Astrocyte of the spinal cord (primary cell): ENCODE measurements at regions not wholly inside any gene's neighbourhood (a gene's known extent, or its start where the extent isn't known, plus 50 kb on each side); places are given as distances from the start of the nearest gene placed in this dataset.

Source experiments
- DNase-seq: peaks from one replicate; pipeline ENCODE4 v3.0.0; 2011; ENCODE audit warnings: low read depth, low spot score
- H3K4me3 ChIP-seq: 2 replicates; pipeline ENCODE4 v1.5.1; 2011; ENCODE audit warnings: low read depth, mild to moderate bottlenecking, low read length, moderate library complexity
- CTCF ChIP-seq: IDR thresholded peaks from 2 replicates; pipeline ENCODE4 v1.5.1; 2012; ENCODE audit warnings: low read depth, mild to moderate bottlenecking, low read length, inconsistent platforms
- in situ Hi-C: cut with HindIII; loops from 2 replicates; pipeline ENCODE4 v1.10.0; 2017; ENCODE audit warnings: low sequenced_read_pairs

- no peak overlapping the region for H3K4me3 ChIP-seq
- no peak for TF ChIP-seq CTCF
- in situ Hi-C loops = no loop called here
- no peak for DNase-seq
Observed at GRCh38 chr6:95288251-95288650, 289.1 kb upstream of the MANEA start.

- no peak overlapping the region for H3K4me3 ChIP-seq
- peak; percentile 11 for DNase-seq
- no peak for TF ChIP-seq CTCF
- in situ Hi-C loops = no loop called here
Observed at GRCh38 chr6:95292011-95292410, 285.3 kb upstream of the MANEA start.

- TF ChIP-seq CTCF = no peak
- no peak overlapping the region for H3K4me3 ChIP-seq
- in situ Hi-C loops = no loop called here
- DNase-seq = no peak
Observed at GRCh38 chr6:95293257-95293656, 284.1 kb upstream of the MANEA start.

- in situ Hi-C loops = no loop called here
- DNase-seq = no peak
- no peak overlapping the region for H3K4me3 ChIP-seq
- no peak for TF ChIP-seq CTCF
Observed at GRCh38 chr6:95294043-95294442, 283.3 kb upstream of the MANEA start.

- no peak overlapping the region for H3K4me3 ChIP-seq
- in situ Hi-C loops = no loop called here
- no peak for TF ChIP-seq CTCF
- DNase-seq = no peak
Observed at GRCh38 chr6:95309545-95309944, 267.8 kb upstream of the MANEA start.

GRCh38 chr6:95318137-95318536, 259.2 kb upstream of the MANEA start:
- no peak overlapping the region for H3K4me3 ChIP-seq
- in situ Hi-C loops = no loop called here
- TF ChIP-seq CTCF = no peak
- no peak for DNase-seq

- no peak for TF ChIP-seq CTCF
- in situ Hi-C loops = no loop called here
- peak; percentile 81 for DNase-seq
- H3K4me3 ChIP-seq = no peak overlapping the region
Observed at GRCh38 chr6:95321126-95321525, 256.2 kb upstream of the MANEA start.
